ENCODE measurements at regions not wholly inside any gene's neighbourhood (a gene's known extent, or its start where the extent isn't known, plus 50 kb on each side); places are given as distances from the start of the nearest gene placed in this dataset.

GRCh38 chr13:47853236-47853635 lies 147.8 kb downstream of the SUCLA2 start:
- Histone ChIP-seq H3K9me3 (ENCODE audit: control insufficient read depth in 4 of 4, low read length in 3 of 4) (no peaks in the 10 kb centered on the region), H3K4me1 (ENCODE audit: control insufficient read depth in 4 of 4, insufficient read depth in 4 of 4, low read length in 3 of 4) (no peaks in the 10 kb centered on the region), H3K27ac (ENCODE audit: low read depth in 1 of 2, low read length in 2 of 2) (no peak overlapping the region), H3K9ac (ENCODE audit: low read depth in 1 of 2, low read length in 2 of 2) (no peak overlapping the region), H3K4me3 (ENCODE audit: low read depth in 1 of 3, low read length in 3 of 3) (no peak overlapping the region), H3K27me3 (ENCODE audit: control insufficient read depth in 4 of 4, insufficient read depth in 4 of 4, low read length in 3 of 4) (no peaks in the 10 kb centered on the region), H3K36me3 (ENCODE audit: control insufficient read depth in 4 of 4, insufficient read depth in 3 of 4, low read depth in 1 of 4, low read length in 3 of 4) (no peaks in the 10 kb centered on the region)
- no peak for DNase-seq (ENCODE audit: low spot score)
- TF ChIP-seq YY1 (IDR thresholded peaks at IDR 0.05) (no peak), JUND (IDR thresholded peaks at IDR 0.05) (no peak), GABPA (IDR thresholded peaks at IDR 0.05 in 1 of 2, conservative IDR thresholded peaks at IDR 0.05 in 1 of 2) (no peak), FOXA1 (IDR thresholded peaks at IDR 0.05) (no peak), CTCF (IDR thresholded peaks at IDR 0.05; ENCODE audit: low read depth, low read length, missing input control) (no peak), REST (IDR thresholded peaks at IDR 0.05) (no peak), RXRA (IDR thresholded peaks at IDR 0.05) (no peak), MAX (IDR thresholded peaks at IDR 0.05) (no peak), FOXA2 (IDR thresholded peaks at IDR 0.05) (no peak), EGR1 (IDR thresholded peaks at IDR 0.05; ENCODE audit: low read depth in 2 of 2) (no peak), ZBTB33 (IDR thresholded peaks at IDR 0.05) (no peak), SP1 (IDR thresholded peaks at IDR 0.05) (no peak), TAF1 (conservative IDR thresholded peaks at IDR 0.05) (no peak), ATF3 (IDR thresholded peaks at IDR 0.05) (no peak)
- 89% methylated on average over 1 of the region's 1 CpG for WGBS

- no peak overlapping the region for H3K27ac ChIP-seq (ENCODE audit: low read depth in 1 of 2, low read length in 2 of 2)
- WGBS: 65% methylated on average over 4 of the region's 4 CpGs
- DNase-seq (ENCODE audit: low spot score): no peak
- H3K36me3 ChIP-seq (ENCODE audit: control insufficient read depth in 4 of 4, insufficient read depth in 3 of 4, low read depth in 1 of 4, low read length in 3 of 4): no peaks in the 10 kb centered on the region
- no peak overlapping the region for H3K9ac ChIP-seq (ENCODE audit: low read depth in 1 of 2, low read length in 2 of 2)
- no peaks in the 10 kb centered on the region for H3K4me1 ChIP-seq (ENCODE audit: control insufficient read depth in 4 of 4, insufficient read depth in 4 of 4, low read length in 3 of 4)
- no peaks in the 10 kb centered on the region for H3K27me3 ChIP-seq (ENCODE audit: control insufficient read depth in 4 of 4, insufficient read depth in 4 of 4, low read length in 3 of 4)
- H3K4me3 ChIP-seq (ENCODE audit: low read depth in 1 of 3, low read length in 3 of 3): no peak overlapping the region
- H3K9me3 ChIP-seq (ENCODE audit: control insufficient read depth in 4 of 4, low read length in 3 of 4): no peaks in the 10 kb centered on the region
- TF ChIP-seq REST (IDR thresholded peaks at IDR 0.05): no peak
- no peak for TF ChIP-seq FOXA2 (IDR thresholded peaks at IDR 0.05)
- TF ChIP-seq TAF1 (conservative IDR thresholded peaks at IDR 0.05): no peak
- no peak for TF ChIP-seq FOXA1 (IDR thresholded peaks at IDR 0.05)
- no peak for TF ChIP-seq GABPA (IDR thresholded peaks at IDR 0.05 in 1 of 2, conservative IDR thresholded peaks at IDR 0.05 in 1 of 2)
- no peak for TF ChIP-seq JUND (IDR thresholded peaks at IDR 0.05)
- TF ChIP-seq NR2F2 (IDR thresholded peaks at IDR 0.05): no peak
- no peak for TF ChIP-seq HNF4A (conservative IDR thresholded peaks at IDR 0.05)
- no peak for TF ChIP-seq EGR1 (IDR thresholded peaks at IDR 0.05; ENCODE audit: low read depth in 2 of 2)
- no peak for TF ChIP-seq ATF3 (IDR thresholded peaks at IDR 0.05)
- no peak for TF ChIP-seq ZBTB33 (IDR thresholded peaks at IDR 0.05)
These were observed 154.2 kb downstream of the SUCLA2 start for GRCh38 chr13:47846886-47847285.
